ENCODE measurements at regions not wholly inside any gene's neighbourhood (a gene's known extent, or its start where the extent isn't known, plus 50 kb on each side); places are given as distances from the start of the nearest gene placed in this dataset.

DNA sequence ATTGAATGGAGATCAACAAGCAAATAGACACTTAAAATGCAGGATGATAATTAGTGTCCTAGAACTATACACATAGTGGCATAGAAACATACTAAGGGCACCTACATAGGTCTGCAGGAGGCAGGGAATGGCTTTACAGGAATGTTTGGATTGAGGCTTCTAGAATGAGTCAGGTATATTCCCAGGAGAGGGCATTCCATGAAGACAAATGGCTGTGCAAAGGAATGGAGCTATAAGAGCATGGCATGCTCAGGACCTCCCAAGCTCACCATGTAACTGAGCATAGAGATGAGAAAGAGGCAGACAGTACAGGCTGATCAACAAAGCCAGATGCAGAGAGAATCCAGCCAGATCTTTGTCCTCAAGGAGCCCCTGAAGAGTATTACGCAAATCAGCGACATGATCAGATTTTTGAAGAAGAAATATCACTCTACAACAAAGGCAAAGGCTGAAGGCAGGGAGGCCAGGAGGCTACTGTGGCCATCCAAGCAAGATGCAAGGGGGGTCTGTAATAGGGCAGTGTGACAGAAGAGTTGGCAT, 211.1 kb upstream of the MTNR1B start:
- no peaks in the 10 kb centered on the region for H3K36me3 ChIP-seq (ENCODE audit: control insufficient read depth in 2 of 3, insufficient read depth in 3 of 3, low read length in 3 of 3)
- ATAC-seq (no peak), DNase-seq (no peak)
- no peaks in the 10 kb centered on the region for H3K4me1 ChIP-seq (ENCODE audit: control insufficient read depth in 2 of 2, insufficient read depth in 2 of 2, low read length in 2 of 2)
- Mint-ChIP-seq H3K4me1 (no peaks in the 10 kb centered on the region), H3K27me3 (peaks cover 0 to 4% (median 0%) of the 10 kb centered on the region in 5 donors), H3K27ac (no peak overlapping the region), H3K36me3 (no peaks in the 10 kb centered on the region), H3K9me3 (peaks cover 0 to 9% (median 0%) of the 10 kb centered on the region in 11 donors), H3K4me3 (no peak overlapping the region)
- H3K9me3 ChIP-seq (ENCODE audit: control insufficient read depth in 2 of 3, low read length in 3 of 3) = no peaks in the 10 kb centered on the region
- ChIA-PET CTCF (no interaction called here), POLR2A (no interaction called here)
- H3K27ac ChIP-seq (ENCODE audit: low read depth, low read length) = no peak overlapping the region
- no peaks in the 10 kb centered on the region for H3K27me3 ChIP-seq (ENCODE audit: control insufficient read depth in 2 of 2, insufficient read depth in 2 of 2, low read length in 2 of 2)
- intact Hi-C loops (cut with micrococcal nuclease) = no loop called here
- H3K4me3 ChIP-seq (ENCODE audit: low read length) = no peak overlapping the region

DNA sequence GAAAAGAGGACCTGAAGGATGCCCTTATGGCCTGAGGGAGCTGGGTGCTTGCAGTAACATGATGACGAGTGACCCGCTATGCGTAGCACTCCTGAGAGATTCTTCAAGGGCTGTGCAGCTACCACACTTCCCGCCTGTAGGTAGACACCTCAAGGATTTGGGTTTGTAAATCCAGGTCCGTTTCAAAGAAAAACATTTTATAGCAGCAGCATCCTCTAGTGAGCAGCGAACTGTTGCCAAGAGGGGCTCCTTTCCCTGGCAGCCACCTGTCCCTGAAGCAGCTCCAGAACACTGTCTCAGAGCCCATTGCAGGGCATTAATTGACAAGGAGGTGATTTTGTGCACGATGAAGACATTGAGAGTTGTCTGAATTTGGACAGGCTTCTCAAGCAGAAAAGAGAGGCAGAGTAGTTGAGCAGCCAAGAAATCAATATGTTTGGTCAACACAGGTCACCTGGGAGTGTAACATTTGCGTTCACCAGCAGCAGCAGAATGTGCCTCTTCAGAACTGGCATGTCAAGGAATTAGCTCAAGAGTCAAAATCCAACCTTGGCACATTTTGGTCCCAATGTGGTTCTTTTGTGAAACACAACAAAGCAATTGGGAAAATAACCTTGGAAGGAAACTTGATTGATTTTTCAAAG, 209.8 kb upstream of the MTNR1B start:
- no peak for ATAC-seq
- Histone ChIP-seq H3K4me3 (ENCODE audit: low read length) (no peak overlapping the region), H3K4me1 (ENCODE audit: control insufficient read depth in 2 of 2, insufficient read depth in 2 of 2, low read length in 2 of 2) (no peaks in the 10 kb centered on the region), H3K36me3 (ENCODE audit: control insufficient read depth in 2 of 3, insufficient read depth in 3 of 3, low read length in 3 of 3) (no peaks in the 10 kb centered on the region), H3K27ac (ENCODE audit: low read depth, low read length) (no peak overlapping the region), H3K27me3 (ENCODE audit: control insufficient read depth in 2 of 2, insufficient read depth in 2 of 2, low read length in 2 of 2) (no peaks in the 10 kb centered on the region), H3K9me3 (ENCODE audit: control insufficient read depth in 2 of 3, low read length in 3 of 3) (no peaks in the 10 kb centered on the region)
- CTCF ChIA-PET = no interaction called here
- Mint-ChIP-seq H3K4me3 (no peak overlapping the region), H3K36me3 (no peaks in the 10 kb centered on the region), H3K27me3 (peaks cover 0 to 10% (median 7%) of the 10 kb centered on the region in 5 donors), H3K4me1 (no peaks in the 10 kb centered on the region), H3K9me3 (peaks cover 0 to 9% (median 0%) of the 10 kb centered on the region in 11 donors), H3K27ac (no peak overlapping the region)
- POLR2A ChIA-PET = no interaction called here
- no peak for DNase-seq
- intact Hi-C loops (cut with micrococcal nuclease) = no loop called here

DNA sequence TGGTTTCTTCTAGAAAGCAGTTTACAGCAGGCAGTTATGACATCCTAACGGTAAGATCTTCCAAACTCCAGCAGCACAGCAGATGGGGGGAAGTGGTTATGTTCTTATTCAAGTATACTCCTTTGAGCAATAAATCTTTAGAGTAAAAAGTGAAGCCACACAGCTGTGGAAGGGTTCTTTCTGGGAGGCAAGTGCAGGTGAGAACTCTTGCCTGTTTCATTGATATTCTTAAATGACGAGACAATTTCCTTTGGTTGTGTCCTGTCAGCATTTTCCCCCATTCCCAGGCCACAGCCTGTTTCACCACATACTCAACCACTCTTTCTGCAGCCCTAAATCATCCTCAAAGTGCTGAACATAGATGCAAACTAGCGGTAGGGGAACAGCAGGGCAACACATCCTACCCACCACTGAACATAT, 207.3 kb upstream of the MTNR1B start:
- no peaks in the 10 kb centered on the region for H3K27me3 ChIP-seq (ENCODE audit: control insufficient read depth in 2 of 2, insufficient read depth in 2 of 2, low read length in 2 of 2)
- no peak overlapping the region for H3K4me3 ChIP-seq (ENCODE audit: low read length)
- ChIA-PET POLR2A (no interaction called here), CTCF (no interaction called here)
- H3K36me3 Mint-ChIP-seq = no peaks in the 10 kb centered on the region
- H3K36me3 ChIP-seq (ENCODE audit: control insufficient read depth in 2 of 3, insufficient read depth in 3 of 3, low read length in 3 of 3) = no peaks in the 10 kb centered on the region
- no peaks in the 10 kb centered on the region for H3K9me3 ChIP-seq (ENCODE audit: control insufficient read depth in 2 of 3, low read length in 3 of 3)
- no peak overlapping the region for H3K27ac ChIP-seq (ENCODE audit: low read depth, low read length)
- no peak overlapping the region for H3K4me3 Mint-ChIP-seq
- intact Hi-C loops (cut with micrococcal nuclease) = no loop called here
- H3K27me3 Mint-ChIP-seq = peaks cover 6 to 27% (median 21%) of the 10 kb centered on the region in 5 donors
- H3K27ac Mint-ChIP-seq = no peak overlapping the region
- H3K9me3 Mint-ChIP-seq = peaks cover 0 to 9% (median 0%) of the 10 kb centered on the region in 11 donors
- DNase-seq (no peak), ATAC-seq (no peak)
- H3K4me1 Mint-ChIP-seq = peaks cover 0 to 15% (median 8%) of the 10 kb centered on the region in 7 donors
- no peaks in the 10 kb centered on the region for H3K4me1 ChIP-seq (ENCODE audit: control insufficient read depth in 2 of 2, insufficient read depth in 2 of 2, low read length in 2 of 2)

DNA sequence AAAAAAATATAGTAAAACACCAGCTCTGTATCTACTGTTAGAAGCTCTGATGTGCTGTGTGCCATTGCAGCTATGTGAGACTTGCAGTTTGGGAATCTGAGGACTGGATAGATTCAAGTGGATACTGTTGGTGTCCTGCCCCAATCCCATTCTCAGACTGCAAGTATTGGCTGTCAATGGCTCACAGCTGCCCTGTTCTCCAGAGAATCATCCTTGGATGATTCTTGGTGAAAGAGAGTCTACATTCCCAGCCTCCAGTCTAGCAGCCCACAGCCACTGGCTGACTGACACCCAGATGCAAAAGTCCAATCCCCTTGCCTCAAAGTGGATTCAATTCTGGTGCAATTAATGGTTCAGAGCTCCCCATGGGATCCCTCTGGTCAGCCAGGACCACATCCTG, 206.1 kb upstream of the MTNR1B start:
- Mint-ChIP-seq H3K36me3 (peaks cover 0 to 6% (median 0%) of the 10 kb centered on the region in 5 donors), H3K4me3 (no peak overlapping the region), H3K27me3 (peaks cover 9 to 39% (median 21%) of the 10 kb centered on the region in 5 donors), H3K9me3 (peaks cover 0 to 6% (median 0%) of the 10 kb centered on the region in 11 donors), H3K4me1 (peaks cover 0 to 21% (median 11%) of the 10 kb centered on the region in 7 donors), H3K27ac (no peak overlapping the region)
- Histone ChIP-seq H3K27me3 (ENCODE audit: control insufficient read depth in 2 of 2, insufficient read depth in 2 of 2, low read length in 2 of 2) (no peaks in the 10 kb centered on the region), H3K27ac (ENCODE audit: low read depth, low read length) (no peak overlapping the region), H3K9me3 (ENCODE audit: control insufficient read depth in 2 of 3, low read length in 3 of 3) (no peaks in the 10 kb centered on the region), H3K36me3 (ENCODE audit: control insufficient read depth in 2 of 3, insufficient read depth in 3 of 3, low read length in 3 of 3) (no peaks in the 10 kb centered on the region), H3K4me3 (ENCODE audit: low read length) (no peak overlapping the region), H3K4me1 (ENCODE audit: control insufficient read depth in 2 of 2, insufficient read depth in 2 of 2, low read length in 2 of 2) (no peaks in the 10 kb centered on the region)
- ATAC-seq (no peak), DNase-seq (no peak)
- intact Hi-C loops (cut with micrococcal nuclease) = no loop called here
- POLR2A ChIA-PET = no interaction called here
- CTCF ChIA-PET = no interaction called here

DNA sequence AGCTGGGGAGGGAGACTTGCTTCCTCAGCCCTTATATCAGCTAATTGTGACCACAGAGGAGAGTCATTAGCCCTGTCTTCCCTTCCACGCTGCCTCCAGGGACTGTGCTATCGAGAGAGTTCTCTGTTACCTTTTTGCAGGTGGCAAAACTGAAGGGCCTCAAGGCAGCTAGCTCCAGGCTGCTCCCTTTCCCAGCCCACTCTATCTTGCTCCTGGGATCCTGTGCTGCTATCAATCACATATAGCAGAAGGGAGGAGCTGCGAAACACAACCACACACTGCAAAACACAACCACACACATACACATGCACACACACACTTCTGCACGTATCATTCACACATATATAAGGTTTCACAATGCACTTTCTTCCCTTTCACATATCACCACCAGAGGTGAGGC, 205.3 kb upstream of the MTNR1B start:
- Histone ChIP-seq H3K9me3 (ENCODE audit: control insufficient read depth in 2 of 3, low read length in 3 of 3) (no peaks in the 10 kb centered on the region), H3K27ac (ENCODE audit: low read depth, low read length) (no peak overlapping the region), H3K27me3 (ENCODE audit: control insufficient read depth in 2 of 2, insufficient read depth in 2 of 2, low read length in 2 of 2) (no peaks in the 10 kb centered on the region), H3K36me3 (ENCODE audit: control insufficient read depth in 2 of 3, insufficient read depth in 3 of 3, low read length in 3 of 3) (no peaks in the 10 kb centered on the region), H3K4me3 (ENCODE audit: low read length) (no peak overlapping the region), H3K4me1 (ENCODE audit: control insufficient read depth in 2 of 2, insufficient read depth in 2 of 2, low read length in 2 of 2) (no peaks in the 10 kb centered on the region)
- no peak for ATAC-seq
- Mint-ChIP-seq H3K4me3 (no peak overlapping the region), H3K9me3 (peaks cover 0 to 7% (median 0%) of the 10 kb centered on the region in 11 donors), H3K36me3 (peaks cover 0 to 6% (median 0%) of the 10 kb centered on the region in 5 donors), H3K27me3 (peaks cover 9 to 41% (median 21%) of the 10 kb centered on the region in 5 donors), H3K4me1 (peaks cover 0 to 21% (median 11%) of the 10 kb centered on the region in 7 donors), H3K27ac (no peak overlapping the region)
- no peak for DNase-seq
- ChIA-PET CTCF (no interaction called here), POLR2A (no interaction called here)
- intact Hi-C loops (cut with micrococcal nuclease) = no loop called here

DNA sequence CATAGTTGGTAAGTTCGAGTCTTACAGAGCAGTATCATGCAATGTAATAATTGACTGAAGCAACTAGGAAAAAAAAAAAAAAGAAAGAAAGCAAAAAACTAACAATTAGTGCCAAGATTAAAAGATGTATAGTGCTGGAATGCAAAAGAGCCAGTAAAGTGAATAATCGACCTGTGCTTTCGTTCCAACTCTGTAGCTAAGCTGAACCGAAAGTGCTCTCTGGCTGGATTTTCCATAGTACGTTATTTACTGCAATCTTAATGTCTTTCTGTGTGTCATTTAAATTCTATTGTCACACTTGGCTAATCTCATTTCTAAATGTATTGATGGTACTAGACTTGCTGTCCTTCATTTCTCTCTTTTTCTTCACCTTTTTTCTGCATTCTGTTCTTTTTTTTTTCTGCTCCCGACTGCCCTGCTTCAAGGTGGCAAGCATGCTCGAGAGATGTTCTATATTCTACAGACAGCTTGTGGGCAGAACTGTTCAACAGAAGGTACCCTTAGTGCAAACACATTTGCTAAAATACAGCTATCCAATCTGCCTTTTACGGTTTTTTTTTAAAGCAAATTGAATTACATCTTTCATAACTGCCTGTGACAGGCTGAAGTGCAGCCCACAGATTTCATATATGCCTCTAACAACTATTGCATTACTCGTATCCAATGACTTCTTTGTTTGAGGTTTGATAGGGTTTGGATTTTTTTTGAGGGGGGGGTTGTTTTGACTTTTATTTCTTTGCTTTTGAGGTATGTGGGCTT, 204.2 kb upstream of the MTNR1B start:
- no peaks in the 10 kb centered on the region for H3K27me3 ChIP-seq (ENCODE audit: control insufficient read depth in 2 of 2, insufficient read depth in 2 of 2, low read length in 2 of 2)
- no peak overlapping the region for H3K27ac ChIP-seq (ENCODE audit: low read depth, low read length)
- intact Hi-C loops (cut with micrococcal nuclease) = no loop called here
- no peaks in the 10 kb centered on the region for H3K9me3 ChIP-seq (ENCODE audit: control insufficient read depth in 2 of 3, low read length in 3 of 3)
- no peak overlapping the region for H3K4me3 ChIP-seq (ENCODE audit: low read length)
- no peaks in the 10 kb centered on the region for H3K4me1 ChIP-seq (ENCODE audit: control insufficient read depth in 2 of 2, insufficient read depth in 2 of 2, low read length in 2 of 2)
- no peaks in the 10 kb centered on the region for H3K36me3 ChIP-seq (ENCODE audit: control insufficient read depth in 2 of 3, insufficient read depth in 3 of 3, low read length in 3 of 3)
- Mint-ChIP-seq H3K27me3 (peaks cover 9 to 41% (median 21%) of the 10 kb centered on the region in 5 donors), H3K4me3 (peak overlapping the region in 6 of 10 donors; percentile 46 to 74 (median 71)), H3K27ac (no peak overlapping the region), H3K4me1 (peaks cover 0 to 21% (median 11%) of the 10 kb centered on the region in 7 donors), H3K9me3 (peaks cover 0 to 7% (median 0%) of the 10 kb centered on the region in 11 donors), H3K36me3 (peaks cover 0 to 6% (median 0%) of the 10 kb centered on the region in 5 donors)
- CTCF ChIA-PET = no interaction called here
- DNase-seq (no peak), ATAC-seq (no peak)
- POLR2A ChIA-PET = interaction anchor here (0.6 to 0.7 kb wide), 2 partner anchors 135 to 295 kb away, joined by 3 to 6 read pairs; no protein-coding TSS in a partner anchor

All from naive thymus-derived CD4-positive, alpha-beta T cell (primary cell).